Hippocampal formation (tissue), 2 donors: ENCODE measurements at regions not wholly inside any gene's neighbourhood (a gene's known extent, or its start where the extent isn't known, plus 50 kb on each side); places are given as distances from the start of the nearest gene placed in this dataset.
"Not testable (repeated sequence)": the region's sequence is repeated elsewhere in the genome, so short reads cannot be mapped to it uniquely, and the experiment has no call there.

Experiments used
- DNase-seq, 2 donors: peaks; one replicate each; lab custom pipeline; 2025; lab: John Stamatoyannopoulos, UW

DNA sequence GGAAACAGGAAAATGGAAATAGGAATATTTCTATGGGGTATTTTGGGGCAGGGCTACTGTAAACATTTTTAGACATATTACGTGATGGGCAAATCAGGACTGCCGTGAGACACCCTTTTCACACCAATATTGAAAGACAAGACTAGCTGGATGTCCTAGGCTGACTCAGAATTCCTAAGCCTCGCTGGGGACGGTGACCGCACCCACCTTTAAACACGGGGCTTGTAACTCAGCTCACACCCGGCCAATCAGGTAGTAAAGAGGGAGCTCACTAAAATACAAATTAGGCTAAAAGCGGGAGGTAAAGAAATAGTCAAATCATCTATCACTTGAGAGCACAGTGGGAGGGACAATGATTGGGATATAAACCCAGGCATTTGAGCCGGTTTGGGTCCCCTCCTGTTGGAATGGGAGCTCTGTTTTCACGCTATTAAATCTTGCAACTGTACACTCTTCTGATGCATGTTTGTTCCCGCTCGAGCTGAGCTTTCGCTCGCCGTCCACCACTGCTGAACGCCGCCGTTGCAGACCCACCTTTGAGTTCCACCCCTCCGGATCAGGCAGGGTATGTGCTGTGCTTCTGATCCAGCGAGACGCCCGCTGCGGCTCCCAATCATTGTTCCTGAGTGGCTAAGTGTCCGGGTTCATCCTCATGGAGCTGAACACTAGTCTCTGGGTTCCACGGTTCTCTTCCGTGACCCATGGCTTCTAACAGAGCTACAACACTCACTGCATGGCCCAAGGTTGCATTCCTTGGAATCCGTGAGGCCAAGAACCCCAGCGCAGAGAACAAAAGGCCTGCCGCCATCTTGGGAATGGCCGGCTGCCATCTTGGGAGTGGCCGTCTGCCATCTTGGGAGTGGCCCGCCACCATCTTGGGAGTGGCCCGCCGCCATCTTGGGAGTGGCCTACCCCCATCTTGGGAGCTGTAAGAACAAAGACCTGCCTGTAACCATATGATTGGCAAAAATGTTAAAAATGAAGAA is 152.6 kb downstream of the CRLF2 start:
- no peak for DNase-seq

- DNase-seq: not testable (repeated sequence)
These were observed 158.8 kb downstream of the CRLF2 start for GRCh38 chrX:1053600-1053999.

DNA sequence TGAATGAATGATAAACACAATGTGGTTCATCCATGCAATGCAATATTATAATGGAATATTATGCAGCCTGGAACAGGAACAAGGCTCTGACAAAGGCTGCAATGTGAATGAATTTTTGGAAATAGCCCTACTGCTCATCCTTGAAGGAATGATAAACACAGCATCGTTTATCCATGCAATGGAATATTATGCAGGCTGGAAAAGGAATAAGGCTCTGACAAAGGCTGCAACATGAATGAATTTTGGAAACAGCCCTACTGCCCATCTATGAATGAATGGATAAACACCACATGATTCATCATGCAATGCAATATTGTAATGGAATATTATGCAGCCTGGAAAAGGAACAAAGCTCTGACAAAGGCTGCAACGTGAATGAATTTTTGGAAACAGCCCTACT is 159.4 kb downstream of the CRLF2 start:
- no peak for DNase-seq

- DNase-seq: no peak
These were observed 160.4 kb downstream of the CRLF2 start for GRCh38 chrX:1052021-1052420.

GRCh38 chrX:1051421-1051820 is 161.0 kb downstream of the CRLF2 start:
- DNase-seq: no peak

DNA sequence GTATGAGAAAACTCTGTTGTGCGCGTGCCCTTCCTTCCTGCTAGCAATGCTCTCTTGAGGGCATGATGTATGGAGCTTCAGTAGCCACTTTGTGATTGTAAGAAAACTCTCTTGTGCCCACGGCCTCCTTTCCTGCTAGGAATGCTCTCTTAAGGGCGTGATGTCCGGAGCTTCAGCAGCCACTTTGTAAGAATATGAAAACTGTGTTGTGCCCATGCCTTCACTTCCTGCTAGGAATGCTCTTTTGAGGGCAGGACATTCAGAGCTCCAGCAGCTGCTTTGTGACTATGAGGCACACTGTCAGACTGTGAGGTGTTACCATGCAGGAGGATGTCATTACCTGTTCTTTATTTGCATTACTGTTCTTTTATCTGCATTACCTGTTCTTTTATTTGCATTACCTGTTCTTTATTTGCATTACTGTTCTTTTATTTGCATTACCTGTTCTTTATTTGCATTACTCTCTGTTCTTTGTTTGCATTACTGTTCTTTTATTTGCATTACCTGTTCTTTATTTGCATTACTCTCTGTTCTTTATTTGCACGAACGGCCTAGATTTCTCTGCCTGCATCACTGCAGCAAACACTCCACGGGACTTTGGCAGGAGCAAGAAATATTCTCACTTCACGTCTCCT is 166.7 kb downstream of the CRLF2 start:
- DNase-seq: no peak

- no peak for DNase-seq
These were observed 171.4 kb downstream of the CRLF2 start for GRCh38 chrX:1041091-1041490.

DNA sequence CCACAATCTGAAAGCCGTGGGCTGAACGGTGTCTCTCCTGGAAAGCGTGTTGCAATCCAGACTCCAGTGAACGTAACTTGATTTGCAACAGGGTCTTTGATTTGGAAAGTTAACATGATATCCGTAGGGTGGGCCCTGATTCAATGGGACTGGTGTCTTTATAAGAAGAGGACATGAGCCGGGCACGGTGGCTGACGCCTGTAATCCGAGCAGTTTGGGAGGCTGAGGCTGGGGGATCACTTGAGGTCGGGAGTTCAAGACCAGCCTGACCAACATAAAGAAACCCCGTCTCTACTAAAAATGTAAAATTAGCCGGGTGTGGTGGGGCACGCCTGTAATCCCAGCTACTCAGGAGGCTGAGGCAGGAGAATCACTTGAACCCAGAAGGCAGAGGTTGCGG is 176.5 kb downstream of the CRLF2 start:
- not testable (repeated sequence) for DNase-seq

- no peak for DNase-seq
These were observed 177.2 kb downstream of the CRLF2 start for GRCh38 chrX:1035206-1035605.

- no peak for DNase-seq
These were observed 177.7 kb downstream of the CRLF2 start for GRCh38 chrX:1034717-1035116.

DNA sequence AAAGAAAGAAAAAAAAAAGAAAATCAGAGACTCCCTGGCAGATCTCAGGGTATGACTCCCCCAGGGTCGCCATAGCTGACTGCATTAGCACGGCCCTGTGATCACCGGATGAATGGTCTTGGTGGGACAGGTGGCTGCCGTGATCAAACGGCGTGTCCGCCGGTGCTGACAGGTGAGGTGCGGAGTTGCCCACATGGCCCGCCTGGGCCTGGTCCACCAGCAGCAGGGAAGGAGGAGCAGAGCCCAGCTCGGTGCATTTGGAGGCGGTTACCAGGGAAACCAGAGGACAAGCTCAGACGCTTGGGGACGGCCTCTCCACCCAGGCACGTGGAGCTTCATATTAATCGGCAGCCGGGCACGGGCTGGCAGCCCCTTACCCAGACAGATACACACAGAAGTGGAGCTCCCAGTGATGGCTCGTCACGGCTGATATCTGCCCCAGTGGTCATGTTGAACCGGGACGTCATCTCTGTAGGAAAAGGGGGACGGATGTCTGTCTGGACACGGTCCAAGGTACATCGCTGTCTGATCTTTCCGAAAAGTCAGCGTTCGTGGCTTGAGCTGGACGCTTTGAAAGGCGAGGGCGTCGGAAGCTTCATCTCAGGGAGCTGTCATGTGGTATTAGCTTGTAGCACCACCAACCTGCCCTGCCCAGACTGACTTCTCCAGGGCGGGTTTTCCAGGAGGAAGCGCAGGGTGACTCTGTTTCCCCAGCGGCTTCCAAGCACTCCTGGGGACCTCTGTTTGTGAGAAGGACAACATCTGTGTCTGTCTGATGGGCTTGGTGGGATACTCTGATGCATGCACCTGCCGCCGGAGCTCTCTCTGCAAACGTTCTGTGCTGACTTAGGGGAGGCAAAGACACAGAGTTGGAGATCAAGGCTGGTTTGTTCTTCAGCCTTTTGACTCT is 180.7 kb downstream of the CRLF2 start:
- no peak for DNase-seq

DNA sequence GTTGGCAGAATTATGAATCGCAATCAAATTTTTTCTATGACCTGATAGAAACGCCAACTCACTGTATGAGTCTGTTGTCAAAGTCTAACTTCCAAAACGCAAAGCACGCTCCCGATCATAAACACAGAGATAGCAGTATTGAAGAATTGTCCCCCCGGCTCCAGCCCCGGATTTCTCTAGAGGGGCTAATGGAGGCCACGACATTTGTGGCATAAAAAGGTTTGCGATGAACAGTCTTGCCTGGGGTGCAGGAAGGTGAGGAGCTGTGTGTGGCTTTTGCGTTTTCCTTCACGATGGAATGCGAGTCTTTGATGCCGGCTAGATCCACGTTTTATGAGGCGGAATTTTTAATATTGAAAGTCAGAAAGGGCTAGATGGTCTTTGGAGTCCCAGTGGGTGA is 183.0 kb downstream of the CRLF2 start:
- no peak for DNase-seq

GRCh38 chrX:1027680-1028079 is 184.8 kb downstream of the CRLF2 start:
- DNase-seq: no peak

- DNase-seq: no peak
These were observed 185.3 kb downstream of the CRLF2 start for GRCh38 chrX:1027133-1027532.

- no peak for DNase-seq
These were observed 186.0 kb downstream of the CRLF2 start for GRCh38 chrX:1026263-1027015.

DNA sequence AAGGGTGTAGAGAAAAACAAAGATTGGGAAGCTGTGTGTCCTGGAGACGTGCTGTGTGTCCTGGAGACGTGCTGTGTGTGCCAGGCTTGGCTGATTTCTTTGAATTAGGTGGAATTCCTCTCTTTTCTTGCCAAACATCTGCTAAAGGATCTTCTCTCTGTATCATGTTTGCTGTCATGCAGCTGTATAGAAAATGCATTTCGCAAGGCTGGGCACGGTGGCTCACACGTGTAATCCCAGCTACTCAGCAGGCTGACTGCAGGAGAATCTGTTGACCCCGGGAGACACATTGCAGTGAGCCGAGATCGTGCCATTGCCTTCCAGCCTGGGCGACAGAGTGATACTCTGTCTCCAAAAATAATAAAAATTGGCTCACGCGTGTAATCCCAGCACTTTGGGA is 187.0 kb downstream of the CRLF2 start:
- DNase-seq: no peak

DNA sequence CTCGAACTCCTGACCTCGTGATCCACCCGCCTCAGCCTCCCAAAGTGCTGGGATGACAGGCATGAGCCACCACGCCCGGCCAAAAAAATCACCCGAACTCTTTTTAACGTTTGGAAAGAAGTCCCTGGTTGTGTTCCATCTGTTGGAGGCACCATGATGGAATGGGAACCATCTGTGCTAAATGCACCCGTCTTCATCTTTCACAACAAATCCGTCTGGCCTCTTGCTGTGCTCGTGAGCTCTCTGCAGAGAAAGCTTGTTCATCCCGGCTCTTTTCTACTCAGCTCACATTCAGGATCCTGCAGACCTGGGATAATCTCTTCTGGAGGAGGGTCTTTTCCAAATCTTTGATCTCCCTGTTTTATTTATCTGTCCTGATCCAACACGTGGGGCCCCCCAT is 188.8 kb downstream of the CRLF2 start:
- no peak for DNase-seq

- DNase-seq: not testable (repeated sequence)
These were observed 191.0 kb downstream of the CRLF2 start for GRCh38 chrX:1021314-1021993.

DNA sequence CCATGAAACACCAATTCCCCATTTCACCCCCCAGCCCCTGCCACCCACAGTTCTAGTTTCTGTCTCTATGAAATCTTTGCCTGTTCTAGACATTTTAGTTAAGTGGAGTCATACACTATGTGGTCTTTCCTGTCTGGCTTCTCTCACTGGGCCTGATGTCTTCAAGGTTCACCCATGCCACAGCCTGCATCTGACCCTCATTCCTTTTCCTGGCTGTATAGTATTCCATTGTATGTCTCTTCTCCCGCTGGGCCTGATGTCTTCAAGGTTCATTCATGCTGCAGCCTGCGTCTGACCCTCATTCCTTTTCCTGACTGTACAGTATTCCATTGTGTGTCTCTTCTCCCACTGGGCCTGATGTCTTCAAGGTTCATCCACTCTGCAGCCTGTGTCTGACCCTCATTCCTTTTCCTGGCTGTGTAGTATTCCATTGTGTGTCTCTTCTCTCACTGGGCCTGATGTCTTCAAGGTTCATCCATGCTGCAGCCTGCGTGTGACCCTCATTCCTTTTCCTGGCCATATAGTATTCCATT is 191.7 kb downstream of the CRLF2 start:
- DNase-seq: no peak

- DNase-seq: not testable (repeated sequence)
These were observed 195.5 kb downstream of the CRLF2 start for GRCh38 chrX:1016926-1017325.

- DNase-seq: not testable (repeated sequence)
These were observed 196.2 kb downstream of the CRLF2 start for GRCh38 chrX:1016281-1016680.
